ENCODE measurements at regions not wholly inside any gene's neighbourhood (a gene's known extent, or its start where the extent isn't known, plus 50 kb on each side); places are given as distances from the start of the nearest gene placed in this dataset.
A peak's percentile ranks its signal among the peaks of the same experiment; 100 is the strongest.

GRCh38 chr4:180448306-180448705 lies 1794.9 kb upstream of the TENM3 start (continued):
- TF ChIP-seq ZNF382 (CRISPR knock-in tag; IDR thresholded peaks at IDR 0.05; ENCODE audit: borderline replicate concordance) = no peak

- H3K9me3 ChIP-seq (ENCODE audit: low read length) = no peaks in the 10 kb centered on the region
- FAIRE-seq = no peak
- intact Hi-C loops (cut with micrococcal nuclease; ENCODE audit: unreplicated experiment) = loop anchor here (2.0 kb wide), 1 partner anchor 217 kb away; no protein-coding TSS in a partner anchor
- TF ChIP-seq CTCF (CRISPR knock-in tag; IDR thresholded peaks at IDR 0.05) (peak; percentile 56), ATF1 (CRISPR knock-in tag; IDR thresholded peaks at IDR 0.05) (peak; percentile 85), CREB1 (IDR thresholded peaks at IDR 0.05) (no peak; the same call in 1 of the 2 replicates), CREB1 (CRISPR knock-in tag; IDR thresholded peaks at IDR 0.05) (peak; percentile 86), DNMT1 (CRISPR knock-in tag; IDR thresholded peaks at IDR 0.05) (no peak), GABPB1 (CRISPR knock-in tag; IDR thresholded peaks at IDR 0.05) (peak; percentile 84), RFXANK (CRISPR knock-in tag; IDR thresholded peaks at IDR 0.05) (no peak), RAD51 (IDR thresholded peaks at IDR 0.05; ENCODE audit: borderline replicate concordance) (no peak), ZNF713 (CRISPR knock-in tag; IDR thresholded peaks at IDR 0.05) (no peak), THRA (CRISPR knock-in tag; IDR thresholded peaks at IDR 0.05; ENCODE audit: borderline replicate concordance) (no peak), SSRP1 (CRISPR knock-in tag; IDR thresholded peaks at IDR 0.05) (no peak), ZNF574 (CRISPR knock-in tag; IDR thresholded peaks at IDR 0.05) (peak; percentile 80), NFRKB (IDR thresholded peaks at IDR 0.05) (no peak), GATA4 (IDR thresholded peaks at IDR 0.05; ENCODE audit: borderline replicate concordance, low read depth) (no peak), NONO (IDR thresholded peaks at IDR 0.05) (no peak), NONO (CRISPR knock-in tag; conservative IDR thresholded peaks at IDR 0.05) (no peak), HNRNPK (IDR thresholded peaks at IDR 0.05; ENCODE audit: low read depth, low read length, poor library complexity, severe bottlenecking) (no peak), PHF8 (CRISPR knock-in tag; IDR thresholded peaks at IDR 0.05) (no peak), ATF7 (IDR thresholded peaks at IDR 0.05) (no peak), ATF7 (CRISPR knock-in tag; IDR thresholded peaks at IDR 0.05) (no peak), STAG1 (CRISPR knock-in tag; IDR thresholded peaks at IDR 0.05) (peak; percentile 42)
Measured at GRCh38 chr4:180449395-180449956, 1793.7 kb upstream of the TENM3 start.

More at GRCh38 chr4:180449395-180449956, 1793.7 kb upstream of the TENM3 start:
- Histone ChIP-seq H2AFZ (ENCODE audit: low read length) (no peak overlapping the region), H3K79me2 (ENCODE audit: insufficient read depth, low read length) (no peaks in the 10 kb centered on the region), H3K9ac (ENCODE audit: insufficient read depth, low read depth, low read length) (no peak overlapping the region), H3K27me3 (ENCODE audit: control insufficient read depth in 1 of 2, insufficient read depth in 2 of 2, low read length in 2 of 2) (no peaks in the 10 kb centered on the region), H4K20me1 (ENCODE audit: insufficient read depth, low read length) (no peaks in the 10 kb centered on the region), H3K27ac (ENCODE audit: extremely low read length, insufficient read depth, low read length) (no peak overlapping the region), H3K4me3 (replicated peaks in 1 of 3; ENCODE audit: insufficient read depth in 1 of 3, low read depth in 2 of 3, low read length in 3 of 3) (0 out of 6 replicates have a peak overlapping the region, but pooled peaks of 1 of the 3 experiments have one; percentile 23), H3K4me1 (ENCODE audit: insufficient read depth, low read length) (no peaks in the 10 kb centered on the region), H3K4me2 (ENCODE audit: low read depth, low read length) (0 out of 2 replicates have a peak overlapping the region, but pooled peaks have one; percentile 5), H3K36me3 (replicated peaks in 1 of 2; ENCODE audit: control insufficient read depth in 1 of 2, insufficient read depth in 2 of 2, low read length in 2 of 2) (no peaks in the 10 kb centered on the region)
- ATAC-seq (peak; percentile 88), DNase-seq (ENCODE audit: low spot score) (peak; percentile 46)
- POLR2A ChIA-PET = no interaction called here
- in situ Hi-C loops (cut with HindIII; ENCODE audit: extremely low pct_ligation_motif_present, low pct_unique_long_range_greater_than_20kb) = no loop called here
- no TSS peak for BruUV-seq (replicated peaks)
- CTCF ChIA-PET (ENCODE audit: low intra/inter-chr PET ratio, low total read pairs) = no interaction called here
- 0% methylated on average over 6 of the region's 6 CpGs for WGBS (ENCODE audit: low lambda C conversion rate)

Measured in HepG2 (cell line).